ENCODE measurements at regions not wholly inside any gene's neighbourhood (a gene's known extent, or its start where the extent isn't known, plus 50 kb on each side); places are given as distances from the start of the nearest gene placed in this dataset.

DNA sequence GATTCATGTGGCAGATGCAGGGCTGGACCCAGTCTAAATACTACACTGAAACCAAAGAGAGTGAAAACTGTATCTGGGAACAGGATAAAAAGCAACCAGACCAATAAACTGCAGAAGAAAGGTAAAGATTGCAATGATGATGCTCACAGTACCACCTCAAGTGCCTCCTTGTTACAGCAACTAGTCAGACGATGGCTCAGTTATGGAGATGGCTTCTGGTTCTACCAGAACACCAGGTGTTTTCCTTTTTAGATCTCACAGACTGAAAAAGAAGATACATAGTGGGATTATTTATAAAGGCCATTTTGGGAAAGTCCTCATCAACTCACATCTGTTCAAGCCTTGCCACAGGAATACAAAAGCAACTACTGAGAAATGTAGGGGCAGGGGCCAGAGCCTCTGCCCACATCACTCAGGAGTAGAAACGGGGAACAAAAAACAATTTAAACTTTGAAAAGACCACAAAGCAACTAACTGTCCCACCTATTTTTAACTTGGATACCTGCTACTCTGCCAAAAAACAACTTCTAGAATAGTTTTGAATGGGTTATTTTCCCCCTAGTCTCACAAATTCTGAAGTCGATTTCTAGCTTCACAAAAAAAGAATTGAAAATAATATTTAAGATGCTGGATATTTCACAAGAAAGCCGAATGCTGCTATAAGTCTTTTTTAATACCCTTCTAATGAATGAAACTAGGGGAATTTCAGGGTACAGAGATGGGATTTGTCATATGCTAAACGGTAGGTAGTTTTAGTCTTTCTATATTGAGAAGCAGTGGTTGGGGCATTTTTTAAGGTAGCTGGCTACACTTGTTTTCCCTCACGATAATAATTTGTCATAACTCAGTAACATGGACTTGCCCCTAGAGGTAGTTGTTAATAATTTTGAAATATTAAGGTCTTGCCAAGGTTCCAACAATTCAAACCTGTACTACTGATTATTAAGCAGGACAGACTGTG is 197.2 kb upstream of the TMPO start:
- no peak for DNase-seq

DNA sequence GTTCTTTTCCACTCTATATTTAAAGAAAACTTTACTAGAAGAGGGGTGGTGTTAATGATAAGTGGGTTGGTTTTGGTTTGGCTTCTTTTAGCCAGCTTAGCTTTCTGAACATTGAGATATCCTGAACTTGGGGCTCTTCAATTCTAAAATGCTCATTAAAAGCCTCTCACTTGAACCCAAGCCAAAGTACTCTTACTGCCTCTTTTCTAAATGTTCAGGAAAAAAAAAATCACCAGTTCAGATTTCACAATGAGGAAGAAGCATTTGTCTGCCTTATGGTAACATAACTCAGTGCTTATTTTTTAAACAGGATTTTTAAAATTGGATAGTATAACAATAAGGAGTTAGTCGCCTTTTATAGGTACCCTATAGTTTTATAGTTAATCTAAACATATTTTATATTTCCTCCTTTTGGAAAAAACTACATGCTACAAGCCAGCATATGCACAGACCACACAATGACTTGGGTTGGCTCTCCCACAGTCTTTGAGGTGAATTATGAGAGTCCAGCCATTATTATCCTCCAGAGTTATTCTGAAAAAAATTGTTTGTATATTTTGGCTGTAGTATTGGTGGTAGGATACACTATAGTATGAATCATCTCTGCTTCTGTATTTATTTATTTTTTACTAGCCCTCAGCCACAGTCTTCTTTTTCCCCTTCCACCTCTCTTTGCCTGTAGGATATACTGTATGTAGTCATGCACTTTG is 195.5 kb upstream of the TMPO start:
- no peak for DNase-seq

DNA sequence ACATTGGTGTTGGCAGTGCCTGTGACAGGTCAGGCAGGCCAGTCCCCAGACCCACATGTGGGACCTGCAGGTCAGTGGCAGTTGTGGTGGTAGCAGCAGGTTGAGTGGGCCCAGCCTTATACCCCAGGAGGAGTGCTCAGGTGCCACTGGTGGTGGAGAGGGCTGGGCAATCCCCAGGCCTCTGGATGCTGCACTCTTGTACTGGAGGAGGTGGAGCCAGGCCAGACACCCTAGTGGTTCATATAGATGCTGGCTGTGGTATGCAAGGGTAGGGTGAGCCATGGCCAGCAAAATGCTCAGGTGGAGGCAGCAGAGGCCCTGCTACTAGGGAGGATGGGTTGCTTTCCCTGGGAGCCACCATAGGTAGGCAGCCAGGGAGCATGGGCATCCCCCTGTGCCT is 190.4 kb upstream of the TMPO start:
- no peak for DNase-seq

DNA sequence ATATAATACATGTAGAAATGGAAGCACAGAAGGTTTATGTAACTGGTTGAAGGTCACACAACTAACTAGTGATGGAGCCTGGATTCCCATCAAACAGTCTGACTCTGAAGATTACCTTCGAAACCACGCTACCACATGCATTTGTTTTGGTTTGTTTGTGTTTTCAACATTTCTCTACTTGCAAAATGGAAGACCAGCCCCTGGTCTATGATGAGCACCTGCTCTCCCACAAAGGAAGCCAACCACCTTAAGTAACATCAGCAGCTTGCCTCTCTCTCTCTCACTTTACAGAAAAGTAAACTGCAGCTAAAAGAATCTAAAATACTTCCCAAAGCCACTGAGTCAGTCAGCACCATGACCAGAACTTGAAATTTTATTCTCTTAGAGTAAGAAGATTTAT is 186.9 kb upstream of the TMPO start:
- DNase-seq: no peak

DNA sequence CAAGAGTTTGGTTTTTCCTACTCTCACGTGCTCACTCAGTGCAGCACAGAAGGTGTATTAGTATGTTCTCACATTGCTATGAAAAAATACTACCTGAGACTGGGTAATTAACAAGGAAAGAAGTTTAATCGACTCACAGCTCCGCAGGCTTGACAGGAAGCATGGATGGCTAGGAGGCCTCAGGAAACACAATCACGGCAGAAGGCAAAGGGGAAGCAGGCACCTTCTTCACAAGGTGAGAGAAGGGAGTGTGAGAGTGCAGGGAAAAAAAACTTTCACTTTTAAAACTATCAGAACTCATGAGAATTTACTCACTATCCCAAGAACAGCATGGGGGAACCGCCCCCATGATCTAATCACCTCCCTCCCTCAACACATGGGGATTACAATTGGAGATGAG is 185.8 kb upstream of the TMPO start:
- no peak for DNase-seq

DNA sequence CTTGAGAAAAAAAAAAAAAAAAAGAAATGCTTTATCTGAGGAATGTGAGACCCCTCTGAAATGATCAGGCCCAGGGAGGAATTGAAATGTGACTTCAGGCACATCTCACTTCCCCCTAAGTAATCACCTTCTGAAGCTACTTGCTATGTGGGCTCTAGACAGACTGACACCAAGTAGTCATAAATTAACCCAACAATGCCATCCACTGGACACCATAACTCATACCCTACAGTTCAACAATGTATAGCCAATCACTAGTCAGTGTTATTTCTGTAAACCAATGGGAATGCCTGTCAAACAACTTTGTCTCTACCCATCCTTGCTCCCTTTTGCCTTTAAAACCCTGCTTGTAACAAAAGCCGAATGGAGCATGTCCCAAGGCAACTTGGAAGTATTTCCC is 182.7 kb upstream of the TMPO start:
- no peak for DNase-seq

DNA sequence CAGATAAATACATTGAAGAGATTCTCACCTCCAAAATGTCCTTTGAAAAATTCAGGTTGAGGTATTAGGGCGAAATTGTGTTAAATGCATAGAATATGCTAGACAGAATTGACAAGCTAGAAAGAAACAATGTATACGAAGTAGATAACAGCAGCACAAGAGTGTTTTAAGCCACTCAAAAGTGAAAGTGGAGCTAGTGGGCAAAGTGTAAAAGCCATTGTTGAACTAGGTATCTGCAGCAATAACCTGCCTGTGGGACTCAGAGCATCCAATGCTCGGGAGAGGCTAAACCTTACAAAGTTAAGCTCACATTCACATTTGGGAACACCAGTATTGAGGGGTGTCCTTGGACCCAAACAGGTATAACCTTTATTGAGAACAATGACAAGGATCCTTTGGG is 180.6 kb upstream of the TMPO start:
- DNase-seq: no peak

DNA sequence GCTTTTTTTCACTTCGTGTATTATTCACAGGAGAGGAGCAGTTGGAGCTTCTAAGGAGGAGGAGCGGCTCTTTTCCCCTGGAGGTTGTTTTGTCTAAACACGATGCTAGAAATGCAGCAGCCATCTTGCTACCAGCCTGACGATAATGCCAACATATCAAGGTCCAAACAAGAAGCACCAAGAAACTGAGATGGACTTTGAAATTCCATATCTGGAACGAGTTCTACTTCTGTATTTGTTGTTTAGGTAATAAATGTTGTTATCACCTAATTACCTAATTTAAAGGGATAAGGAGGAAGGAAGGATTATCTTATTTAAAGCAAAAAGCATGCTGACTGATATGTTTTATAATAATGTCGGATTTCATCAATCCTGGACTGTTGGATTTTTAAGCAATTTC is 174.4 kb upstream of the TMPO start:
- no peak for DNase-seq

DNA sequence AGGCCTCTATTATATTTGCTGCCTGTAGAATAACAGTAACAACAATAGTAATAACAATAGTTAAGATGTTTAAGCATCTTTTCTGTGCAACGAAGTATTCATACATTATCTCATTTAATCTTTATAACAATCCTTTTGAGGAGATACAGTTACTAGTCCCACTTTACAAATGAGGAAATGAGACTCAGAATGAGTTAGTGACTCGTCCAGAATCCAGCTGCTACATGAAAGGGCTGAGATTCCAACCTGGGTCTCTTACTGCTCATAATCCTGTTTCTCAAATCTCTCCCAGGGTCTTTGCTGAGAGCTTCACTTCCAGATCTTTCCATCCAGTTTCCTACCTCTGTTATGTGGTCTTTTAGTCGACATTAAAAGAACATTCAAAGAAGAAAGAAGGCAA is 173.7 kb upstream of the TMPO start:
- DNase-seq: no peak

DNA sequence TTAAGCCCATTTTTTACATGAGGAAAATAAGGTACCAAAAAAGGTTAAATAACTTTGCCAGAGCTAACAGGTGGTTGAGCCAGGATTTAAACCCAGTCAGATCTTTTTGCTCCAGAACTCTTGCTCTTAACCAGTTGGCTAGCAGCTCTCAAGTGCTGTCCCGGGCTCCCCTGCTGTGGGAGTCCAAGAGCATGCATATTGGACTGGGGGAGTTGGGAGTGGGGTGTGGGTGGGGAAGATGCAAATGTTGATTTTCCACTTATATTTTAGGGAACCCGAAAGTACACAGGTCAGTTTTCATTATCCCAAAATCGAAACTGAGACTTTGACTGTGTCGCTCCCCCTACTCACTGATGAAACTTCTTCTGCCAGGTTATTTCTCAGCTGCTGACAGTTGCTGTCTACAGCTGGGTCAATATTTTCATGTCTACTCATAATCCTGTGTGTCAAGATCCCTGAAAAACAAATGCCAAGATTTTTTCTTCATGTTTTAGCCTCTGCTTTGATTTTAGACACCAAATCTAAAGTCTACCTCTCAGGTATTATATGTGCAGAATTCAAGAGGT is 172.3 kb upstream of the TMPO start:
- DNase-seq: no peak

DNA sequence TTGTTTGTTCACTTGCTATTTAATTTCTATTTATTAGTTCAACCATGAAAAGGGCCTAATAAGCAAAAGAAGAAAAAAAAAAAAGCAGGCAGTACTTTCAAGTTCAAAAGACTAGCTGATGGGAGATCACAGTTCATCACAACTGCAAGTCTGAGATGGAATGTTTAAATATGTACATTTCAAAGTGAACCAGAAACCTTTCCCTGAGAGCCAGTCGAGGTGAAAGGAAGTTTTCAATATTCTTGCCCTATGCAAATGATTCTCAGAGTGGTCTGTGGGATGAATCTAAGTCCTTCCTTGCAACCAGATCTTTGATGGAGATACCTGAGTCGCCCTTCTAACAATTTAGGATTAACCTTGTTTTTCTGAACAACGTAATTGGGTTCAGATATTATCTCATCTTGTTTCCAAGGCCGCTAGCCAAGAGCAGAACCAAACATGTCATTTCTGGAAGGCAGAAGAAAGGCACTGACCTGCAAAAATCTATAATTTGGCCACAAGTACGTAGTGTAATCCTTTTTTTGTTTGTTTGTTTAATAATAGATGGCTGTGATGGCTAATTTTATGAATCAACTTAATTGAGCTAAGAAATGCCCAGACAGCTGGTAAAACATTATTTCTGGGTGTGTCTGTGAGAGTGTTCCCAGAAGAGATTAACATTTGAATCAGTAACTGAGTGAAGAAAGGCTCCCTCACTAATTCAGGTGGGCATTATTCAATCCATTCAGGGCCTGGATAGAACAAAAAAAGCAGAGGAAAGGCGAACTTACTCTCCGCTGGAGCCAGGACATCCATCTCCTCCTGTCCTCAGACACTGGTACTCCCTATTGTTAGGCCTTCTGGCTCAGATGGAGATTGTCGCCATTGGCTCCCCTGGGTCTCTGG is 171.1 kb upstream of the TMPO start:
- no peak for DNase-seq

DNA sequence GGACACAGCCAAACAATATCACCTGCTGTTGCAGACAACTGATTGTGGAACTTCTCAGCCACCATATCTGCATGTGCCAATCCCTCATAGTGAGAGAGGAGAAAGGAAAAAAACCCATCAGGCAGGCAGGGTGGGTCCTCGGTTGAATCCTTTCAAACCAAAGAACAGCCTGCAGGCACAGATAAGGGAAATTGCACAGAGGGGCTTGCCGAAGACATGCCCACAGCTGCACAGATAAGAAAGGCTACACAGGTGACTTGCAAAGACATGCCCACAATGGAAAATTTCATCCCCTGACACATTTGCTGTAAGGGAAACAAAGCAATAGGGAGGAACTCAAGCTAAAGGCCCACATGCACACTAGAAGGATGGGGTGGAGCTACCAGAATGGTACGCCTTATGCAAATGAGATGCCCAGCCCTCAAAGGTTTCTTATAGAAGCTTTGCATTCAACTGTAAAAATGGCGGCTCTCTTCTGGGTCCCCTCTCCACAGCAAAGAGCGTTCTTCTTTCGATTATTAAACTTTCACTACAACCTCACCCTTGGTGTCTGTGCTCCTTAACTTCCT is 170.0 kb upstream of the TMPO start:
- no peak for DNase-seq

DNA sequence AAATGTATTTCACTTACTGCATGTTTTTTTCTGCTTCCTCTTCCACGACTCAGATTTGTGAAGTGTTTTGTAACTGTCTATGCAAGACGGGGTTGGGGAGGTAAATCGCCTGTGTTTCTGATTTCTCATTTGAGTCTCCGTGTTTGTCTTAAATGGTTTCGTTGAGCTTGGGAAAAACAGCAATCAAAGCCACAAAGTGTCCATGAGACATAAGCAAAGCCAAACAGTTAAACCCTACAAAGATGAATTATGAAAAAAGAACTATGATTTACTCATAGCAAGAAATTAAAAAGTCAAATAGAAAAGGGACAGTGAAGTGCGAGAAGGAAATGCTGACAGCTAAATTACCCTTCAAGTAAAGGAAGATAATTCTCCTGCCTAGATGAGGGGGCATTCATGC is 164.3 kb upstream of the TMPO start:
- no peak for DNase-seq

DNA sequence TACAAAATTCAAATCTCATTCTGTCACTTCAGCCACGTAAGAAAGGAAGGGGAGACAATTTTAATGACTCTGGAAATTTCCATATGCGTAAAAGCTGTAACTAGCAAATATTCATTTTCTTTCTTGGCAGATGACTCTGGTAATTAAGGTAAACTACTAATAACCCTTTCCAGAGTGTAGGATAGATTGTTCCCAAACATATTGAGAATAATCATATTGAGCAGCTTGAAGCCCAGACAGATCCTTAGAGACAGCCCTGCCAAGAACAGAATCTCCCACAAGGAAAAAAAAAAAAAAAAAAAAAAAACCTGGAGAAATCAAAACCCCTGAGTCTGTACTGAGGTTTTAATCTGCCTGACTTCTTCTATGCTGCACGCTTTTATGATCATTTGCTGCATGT is 163.6 kb upstream of the TMPO start:
- DNase-seq: no peak

DNA sequence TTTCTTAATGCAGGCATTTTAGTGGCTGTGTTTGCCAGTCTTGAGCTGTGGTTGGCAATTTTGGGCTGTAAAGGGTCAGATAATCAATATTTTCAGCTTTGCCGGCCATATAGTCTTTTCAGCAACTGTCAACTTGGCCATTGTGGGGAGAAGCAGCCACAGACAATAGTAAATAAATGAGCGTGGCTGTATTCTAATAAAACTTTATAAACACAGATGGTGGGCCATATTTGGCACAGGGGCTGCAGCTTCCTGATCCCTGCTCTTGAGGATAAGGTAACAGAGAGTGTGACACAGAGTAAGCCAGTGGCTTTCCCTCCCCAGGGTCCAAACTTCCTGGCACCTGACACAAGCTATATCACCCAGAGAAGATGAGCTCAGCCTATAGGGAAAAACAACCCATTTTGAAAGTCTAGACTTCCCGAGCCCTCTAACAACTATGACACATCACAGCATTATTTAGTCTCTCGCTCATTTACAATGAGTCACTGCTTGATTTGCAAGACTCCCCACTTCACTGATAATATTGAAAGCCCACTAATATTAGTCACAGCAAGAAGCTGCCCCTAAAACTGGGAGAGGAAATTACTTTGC is 163.1 kb upstream of the TMPO start:
- no peak for DNase-seq

DNA sequence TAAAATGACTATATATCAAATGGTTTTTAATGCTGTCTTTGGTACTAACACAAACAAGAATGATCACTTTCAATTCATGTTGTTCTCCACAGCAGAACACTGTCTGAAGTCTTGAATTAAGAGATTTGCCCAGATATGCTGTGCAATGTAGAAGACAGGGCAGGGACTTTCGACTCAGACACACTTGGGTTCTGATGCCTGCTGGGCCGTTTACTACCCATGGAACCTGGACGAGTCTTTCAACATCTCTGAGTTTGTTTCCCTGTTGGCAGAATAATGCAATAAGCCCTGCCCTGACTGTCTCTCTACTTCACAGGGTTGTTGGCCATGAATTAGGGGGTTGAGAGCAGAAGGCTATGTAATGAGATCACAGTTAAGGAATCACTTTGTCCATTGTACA is 162.6 kb upstream of the TMPO start:
- DNase-seq: no peak

DNA sequence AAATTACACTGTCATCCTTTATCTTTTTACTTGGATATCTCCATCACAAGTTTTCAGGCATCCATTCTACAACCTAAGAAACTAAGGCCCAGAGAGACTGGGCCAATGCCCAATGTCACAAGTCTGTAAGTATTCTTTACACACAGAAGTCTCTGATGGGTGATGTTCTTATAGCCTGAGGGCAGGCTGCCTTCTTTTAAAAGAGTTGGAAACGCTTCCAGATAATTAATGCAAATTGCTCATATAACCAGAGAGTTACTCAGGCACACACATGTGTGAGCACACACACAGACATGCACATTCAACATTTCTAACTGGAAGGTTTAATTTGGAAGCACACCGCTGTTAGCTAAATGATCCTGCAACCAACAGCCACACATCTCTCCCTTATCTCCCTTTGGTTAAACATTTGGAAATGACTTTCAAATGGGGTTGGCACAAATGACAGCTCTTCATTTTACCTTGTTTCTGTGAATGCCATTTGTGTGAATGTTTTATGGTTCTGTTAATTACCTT is 160.8 kb upstream of the TMPO start:
- DNase-seq: no peak

DNA sequence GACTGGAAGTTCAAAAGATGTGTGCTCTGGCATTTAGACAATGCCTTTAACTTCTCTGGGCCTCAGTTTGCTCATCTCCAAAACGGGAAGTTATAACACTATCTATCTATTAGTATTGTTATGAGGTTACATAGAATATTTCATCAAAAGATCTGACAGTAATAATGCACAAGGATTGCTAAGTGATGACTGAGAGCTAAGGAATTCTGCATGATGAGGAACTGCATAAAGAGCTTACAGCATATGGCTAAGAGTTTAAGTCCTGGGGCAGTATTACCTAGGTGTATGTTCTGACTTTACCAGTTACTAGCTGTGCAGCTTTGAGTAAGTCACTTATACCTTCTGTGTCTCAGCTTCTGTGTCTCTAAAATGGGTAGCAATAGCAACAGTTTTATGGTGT is 160.1 kb upstream of the TMPO start:
- DNase-seq: no peak

DNA sequence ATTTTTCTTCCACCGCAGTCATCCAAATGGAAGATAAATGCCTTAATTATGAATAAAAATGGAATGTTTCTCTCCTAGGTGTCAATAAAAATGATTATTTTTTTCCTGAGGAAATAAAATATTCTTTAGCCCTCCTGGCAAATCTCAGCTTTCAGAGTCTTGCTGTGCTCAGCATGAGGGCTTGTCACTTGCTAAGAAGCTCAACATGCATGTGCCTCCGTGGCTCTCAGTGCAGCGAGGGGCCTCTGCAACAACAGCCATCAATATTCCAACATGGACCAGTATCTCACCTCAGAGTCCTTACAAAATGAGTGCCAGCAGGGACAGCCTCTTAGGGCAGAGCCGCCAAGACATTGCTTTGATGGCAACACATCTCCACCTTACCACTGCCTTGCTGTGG is 159.5 kb upstream of the TMPO start:
- DNase-seq: no peak

DNA sequence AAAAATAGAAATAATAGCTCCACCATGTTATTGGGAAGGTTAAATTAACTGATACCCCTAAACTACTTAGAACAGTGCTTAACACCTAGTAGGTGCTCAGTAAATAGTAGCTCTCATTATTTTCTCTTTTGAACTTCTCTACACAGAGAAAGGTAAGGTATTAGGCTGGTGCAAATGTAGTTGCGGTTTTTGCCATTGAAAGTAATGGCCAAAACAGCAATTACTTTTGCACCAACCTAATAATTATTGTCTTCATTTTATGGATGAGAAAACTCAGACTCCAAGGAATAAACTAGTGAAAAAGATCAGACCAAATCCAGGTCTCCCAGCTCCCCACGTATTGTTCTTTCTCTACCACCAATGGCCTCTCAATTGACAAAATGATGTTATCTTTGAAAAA is 157.2 kb upstream of the TMPO start:
- DNase-seq: no peak

DNA sequence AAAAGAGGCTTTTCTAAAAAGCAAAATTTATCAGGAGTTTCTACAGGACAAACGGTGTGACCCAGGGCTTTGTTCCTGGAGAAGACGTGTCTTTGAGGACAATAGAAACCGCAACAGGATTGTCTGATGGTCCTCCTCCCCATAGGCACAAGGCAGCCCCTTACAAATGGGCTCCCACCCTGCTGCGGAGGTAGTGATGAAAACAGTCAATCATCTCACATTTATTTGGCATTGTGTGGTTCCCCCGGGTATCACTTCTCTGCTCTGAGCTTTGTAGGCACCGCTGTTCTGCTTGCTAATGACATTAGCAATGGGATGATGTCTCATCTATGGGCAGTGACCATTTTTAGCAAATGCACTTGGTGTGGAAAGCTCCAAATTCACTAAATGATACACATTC is 155.5 kb upstream of the TMPO start:
- DNase-seq: no peak

DNA sequence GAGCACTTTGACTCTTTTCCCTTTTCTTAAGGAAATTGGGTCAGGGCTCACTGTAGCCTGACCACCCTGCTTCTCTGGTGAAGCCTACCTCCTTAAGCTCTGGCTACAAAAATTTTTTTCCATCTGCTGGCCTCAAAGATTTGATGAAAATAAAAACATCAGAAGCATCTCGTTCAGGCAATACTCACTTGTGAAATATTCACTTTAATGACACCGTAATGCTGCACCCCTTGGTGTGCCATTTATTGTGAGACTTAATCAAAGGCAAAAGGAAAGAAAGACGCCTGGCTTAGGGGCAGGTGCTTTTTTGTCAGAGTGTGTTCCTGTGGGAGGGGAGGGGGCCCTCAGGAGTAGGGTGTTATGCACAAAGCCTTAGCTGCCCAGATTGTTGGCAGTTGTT is 155.0 kb upstream of the TMPO start:
- DNase-seq: no peak
